ENCODE measurements at regions not wholly inside any gene's neighbourhood (a gene's known extent, or its start where the extent isn't known, plus 50 kb on each side); places are given as distances from the start of the nearest gene placed in this dataset.

DNA sequence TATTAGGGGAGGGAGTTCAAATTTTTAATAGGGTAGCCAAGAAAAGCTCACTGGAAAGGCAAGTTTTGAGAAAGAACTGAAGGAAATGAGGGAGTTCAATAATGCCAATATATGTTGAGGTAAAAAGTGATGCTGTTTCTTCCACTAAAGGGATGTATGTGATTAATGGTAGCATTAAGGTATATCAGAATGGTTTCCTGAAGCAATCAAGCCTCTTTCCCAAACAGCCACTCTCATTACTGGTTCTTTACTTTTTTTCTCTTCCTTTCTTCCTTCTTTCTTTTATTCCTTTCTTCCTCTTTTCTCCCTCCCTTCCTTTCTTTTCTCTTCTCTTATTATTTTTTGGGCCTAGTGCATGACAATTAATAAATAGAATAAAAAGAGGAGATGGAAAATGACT is 433.5 kb downstream of the SATB2 start:
- TF ChIP-seq EZH2 (IDR thresholded peaks at IDR 0.05; ENCODE audit: borderline replicate concordance, low read depth, low read length) (no peak), SP1 (CRISPR knock-in tag; IDR thresholded peaks at IDR 0.05) (no peak), MXI1 (IDR thresholded peaks at IDR 0.05; ENCODE audit: low read depth, low read length) (no peak), FUS (optimal IDR thresholded peaks at IDR 0.05; ENCODE audit: low read depth, low read length) (no peak), ZNF830 (CRISPR knock-in tag; IDR thresholded peaks at IDR 0.05) (no peak), HNRNPLL (IDR thresholded peaks at IDR 0.05; ENCODE audit: low read depth, low read length, poor library complexity, severe bottlenecking) (no peak), POLR2AphosphoS2 (IDR thresholded peaks at IDR 0.05; ENCODE audit: low read length) (no peak), RBFOX2 (IDR thresholded peaks at IDR 0.05; ENCODE audit: low read depth, low read length) (no peak), TCF3 (CRISPR knock-in tag; IDR thresholded peaks at IDR 0.05) (no peak), TAF1 (IDR thresholded peaks at IDR 0.05; ENCODE audit: control insufficient read depth, extremely low read depth, insufficient read depth, low read length, severe bottlenecking) (no peak)
- TF ChIP-seq, protein P1, sequence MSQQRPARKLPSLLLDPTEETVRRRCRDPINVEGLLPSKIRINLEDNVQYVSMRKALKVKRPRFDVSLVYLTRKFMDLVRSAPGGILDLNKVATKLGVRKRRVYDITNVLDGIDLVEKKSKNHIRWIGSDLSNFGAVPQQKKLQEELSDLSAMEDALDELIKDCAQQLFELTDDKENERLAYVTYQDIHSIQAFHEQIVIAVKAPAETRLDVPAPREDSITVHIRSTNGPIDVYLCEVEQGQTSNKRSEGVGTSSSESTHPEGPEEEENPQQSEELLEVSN (IDR thresholded peaks at IDR 0.05; ENCODE audit: borderline replicate concordance in 1 of 2, extremely low read depth in 1 of 2, insufficient read depth in 1 of 2, insufficient read length in 1 of 2, low read depth in 1 of 2, low read length in 1 of 2, poor library complexity in 1 of 2, severe bottlenecking in 1 of 2), result no peak
- TF ChIP-seq, protein P2, sequence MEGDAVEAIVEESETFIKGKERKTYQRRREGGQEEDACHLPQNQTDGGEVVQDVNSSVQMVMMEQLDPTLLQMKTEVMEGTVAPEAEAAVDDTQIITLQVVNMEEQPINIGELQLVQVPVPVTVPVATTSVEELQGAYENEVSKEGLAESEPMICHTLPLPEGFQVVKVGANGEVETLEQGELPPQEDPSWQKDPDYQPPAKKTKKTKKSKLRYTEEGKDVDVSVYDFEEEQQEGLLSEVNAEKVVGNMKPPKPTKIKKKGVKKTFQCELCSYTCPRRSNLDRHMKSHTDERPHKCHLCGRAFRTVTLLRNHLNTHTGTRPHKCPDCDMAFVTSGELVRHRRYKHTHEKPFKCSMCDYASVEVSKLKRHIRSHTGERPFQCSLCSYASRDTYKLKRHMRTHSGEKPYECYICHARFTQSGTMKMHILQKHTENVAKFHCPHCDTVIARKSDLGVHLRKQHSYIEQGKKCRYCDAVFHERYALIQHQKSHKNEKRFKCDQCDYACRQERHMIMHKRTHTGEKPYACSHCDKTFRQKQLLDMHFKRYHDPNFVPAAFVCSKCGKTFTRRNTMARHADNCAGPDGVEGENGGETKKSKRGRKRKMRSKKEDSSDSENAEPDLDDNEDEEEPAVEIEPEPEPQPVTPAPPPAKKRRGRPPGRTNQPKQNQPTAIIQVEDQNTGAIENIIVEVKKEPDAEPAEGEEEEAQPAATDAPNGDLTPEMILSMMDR (IDR thresholded peaks at IDR 0.05 in 2 of 3, conservative IDR thresholded peaks at IDR 0.05 in 1 of 3; ENCODE audit: insufficient read depth in 2 of 3, low read depth in 1 of 3, low read length in 3 of 3), result no peak
- TF ChIP-seq, protein P3, sequence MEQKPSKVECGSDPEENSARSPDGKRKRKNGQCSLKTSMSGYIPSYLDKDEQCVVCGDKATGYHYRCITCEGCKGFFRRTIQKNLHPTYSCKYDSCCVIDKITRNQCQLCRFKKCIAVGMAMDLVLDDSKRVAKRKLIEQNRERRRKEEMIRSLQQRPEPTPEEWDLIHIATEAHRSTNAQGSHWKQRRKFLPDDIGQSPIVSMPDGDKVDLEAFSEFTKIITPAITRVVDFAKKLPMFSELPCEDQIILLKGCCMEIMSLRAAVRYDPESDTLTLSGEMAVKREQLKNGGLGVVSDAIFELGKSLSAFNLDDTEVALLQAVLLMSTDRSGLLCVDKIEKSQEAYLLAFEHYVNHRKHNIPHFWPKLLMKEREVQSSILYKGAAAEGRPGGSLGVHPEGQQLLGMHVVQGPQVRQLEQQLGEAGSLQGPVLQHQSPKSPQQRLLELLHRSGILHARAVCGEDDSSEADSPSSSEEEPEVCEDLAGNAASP (IDR thresholded peaks at IDR 0.05), result no peak
